GM18507 (cell line): ENCODE measurements at regions not wholly inside any gene's neighbourhood (a gene's known extent, or its start where the extent isn't known, plus 50 kb on each side); places are given as distances from the start of the nearest gene placed in this dataset.
A peak's percentile ranks its signal among the peaks of the same experiment; 100 is the strongest.

ENCODE experiments used
- DNase-seq: peaks from one replicate; pipeline ENCODE4 v3.0.0; 2011; ENCODE audit warnings: low read depth; ENCODE audit not compliant: insufficient read length; ENCODE audit errors: extremely low spot score
- FAIRE-seq: peaks from 2 replicates; lab custom pipeline; 2011; peaks lifted over from hg19 to GRCh38; lab: Jason Lieb, UNC

GRCh38 chr11:76298255-76298654, 82.7 kb downstream of the THAP12 start:
- FAIRE-seq (no peak), DNase-seq (no peak)

- DNase-seq (no peak), FAIRE-seq (no peak)
These were observed 84.0 kb downstream of the THAP12 start for GRCh38 chr11:76296731-76297542.

- peak; percentile 86 for FAIRE-seq
- DNase-seq = peak; percentile 20
These were observed 86.9 kb upstream of the WNT11 start for GRCh38 chr11:76293189-76293631.

GRCh38 chr11:76292583-76293188, 86.4 kb upstream of the WNT11 start:
- DNase-seq (no peak), FAIRE-seq (no peak)

GRCh38 chr11:76291576-76292526, 85.5 kb upstream of the WNT11 start:
- FAIRE-seq (no peak), DNase-seq (no peak)

GRCh38 chr11:76288166-76288980, 82.1 kb upstream of the WNT11 start:
- no peak for FAIRE-seq
- no peak for DNase-seq

GRCh38 chr11:76287227-76287626, 80.9 kb upstream of the WNT11 start:
- FAIRE-seq (no peak), DNase-seq (no peak)

GRCh38 chr11:76285397-76286104, 79.2 kb upstream of the WNT11 start:
- DNase-seq (no peak), FAIRE-seq (no peak)

GRCh38 chr11:76284161-76284560, 77.9 kb upstream of the WNT11 start:
- FAIRE-seq (no peak), DNase-seq (no peak)

- DNase-seq (no peak), FAIRE-seq (no peak)
These were observed 76.7 kb upstream of the WNT11 start for GRCh38 chr11:76282811-76283595.

GRCh38 chr11:76282172-76282571, 75.9 kb upstream of the WNT11 start:
- FAIRE-seq (no peak), DNase-seq (no peak)

GRCh38 chr11:76281558-76281906, 75.2 kb upstream of the WNT11 start:
- no peak for FAIRE-seq
- no peak for DNase-seq

- FAIRE-seq (no peak), DNase-seq (no peak)
These were observed 74.7 kb upstream of the WNT11 start for GRCh38 chr11:76280882-76281557.

GRCh38 chr11:76280151-76280881, 74.0 kb upstream of the WNT11 start:
- no peak for FAIRE-seq
- no peak for DNase-seq

- FAIRE-seq = no peak
These were observed 73.3 kb upstream of the WNT11 start for GRCh38 chr11:76279646-76280045.

GRCh38 chr11:76279038-76279437, 72.7 kb upstream of the WNT11 start:
- no peak for DNase-seq
- FAIRE-seq = no peak

More at GRCh38 chr11:76279646-76280045, 73.3 kb upstream of the WNT11 start:
- no peak for DNase-seq

- FAIRE-seq (no peak), DNase-seq (no peak)
These were observed 72.2 kb upstream of the WNT11 start for GRCh38 chr11:76278526-76278925.
